HEK293T (cell line): ENCODE measurements at regions not wholly inside any gene's neighbourhood (a gene's known extent, or its start where the extent isn't known, plus 50 kb on each side); places are given as distances from the start of the nearest gene placed in this dataset.

ENCODE experiments used
- CTCF ChIA-PET: fragments of 350-600 bp; formaldehyde crosslinking; extraction: SDS; loops from one replicate; lab custom pipeline; 2021; ENCODE audit warnings: antibody characterized with exemption, inconsistent platforms; lab: Yijun Ruan, JAX
- POLR2A ChIA-PET: fragments of 350-600 bp; formaldehyde crosslinking; extraction: SDS; loops from one replicate; lab custom pipeline; 2020; ENCODE audit warnings: antibody characterized with exemption, inconsistent platforms; lab: Yijun Ruan, JAX
- DNase-seq: peaks from one replicate; pipeline ENCODE4 v3.0.0; 2012; ENCODE audit warnings: mixed read lengths; ENCODE audit errors: extremely low spot score
- ARNT ChIP-seq: fragments of 450-650 bp; IDR thresholded peaks from 2 replicates; pipeline ENCODE4 v1.6.1; 2017; ENCODE audit warnings: mild to moderate bottlenecking
- BHLHE40 ChIP-seq: fragments of 450-650 bp; IDR thresholded peaks from 2 replicates; pipeline ENCODE4 v1.6.1; 2016; ENCODE audit warnings: mild to moderate bottlenecking, moderate library complexity, borderline replicate concordance
- CTBP1 ChIP-seq: fragments of 450-650 bp; IDR thresholded peaks from 2 replicates; pipeline ENCODE4 v1.6.1; 2016; ENCODE audit warnings: borderline replicate concordance
- ELF4 ChIP-seq: fragments of 450-650 bp; IDR thresholded peaks from 2 replicates; pipeline ENCODE4 v1.6.1; 2017; ENCODE audit warnings: antibody characterized with exemption
- FOXA1 ChIP-seq: fragments of 450-650 bp; IDR thresholded peaks from 2 replicates; pipeline ENCODE4 v1.6.1; 2016; ENCODE audit warnings: mild to moderate bottlenecking
- FOXK2 ChIP-seq: fragments of 450-650 bp; IDR thresholded peaks from 2 replicates; pipeline ENCODE4 v1.6.1; 2016; ENCODE audit warnings: mild to moderate bottlenecking
- FOXM1 ChIP-seq: fragments of 450-650 bp; IDR thresholded peaks from 2 replicates; pipeline ENCODE4 v1.6.1; 2017; ENCODE audit warnings: mild to moderate bottlenecking, borderline replicate concordance
- HDGF ChIP-seq: fragments of 450-650 bp; IDR thresholded peaks from 2 replicates; pipeline ENCODE4 v1.6.1; 2017; ENCODE audit warnings: antibody characterized with exemption, borderline replicate concordance
- L3MBTL2 ChIP-seq: fragments of 450-650 bp; conservative IDR thresholded peaks from 2 replicates; pipeline ENCODE4 v1.6.1; 2016; ENCODE audit warnings: mild to moderate bottlenecking
- LEF1 ChIP-seq: fragments of 450-650 bp; IDR thresholded peaks from 2 replicates; pipeline ENCODE4 v1.6.1; 2017; ENCODE audit warnings: mild to moderate bottlenecking, borderline replicate concordance
- NFRKB ChIP-seq: fragments of 450-650 bp; IDR thresholded peaks from 2 replicates; pipeline ENCODE4 v1.6.1; 2016; ENCODE audit warnings: mild to moderate bottlenecking, moderate library complexity
- SP1 ChIP-seq: fragments of 450-650 bp; IDR thresholded peaks from 2 replicates; pipeline ENCODE4 v1.6.1; 2017
- SUZ12 ChIP-seq: fragments of 450-650 bp; IDR thresholded peaks from 2 replicates; pipeline ENCODE4 v1.6.1; 2016; ENCODE audit warnings: mild to moderate bottlenecking
- TARDBP ChIP-seq: fragments of 450-650 bp; IDR thresholded peaks from 2 replicates; pipeline ENCODE4 v1.6.1; 2016
- ZNF384 ChIP-seq: fragments of 450-650 bp; IDR thresholded peaks from 2 replicates; pipeline ENCODE4 v1.6.1; 2016
- TF ChIP-seq, protein P1 (sequence below): fragments of 450-650 bp; IDR thresholded peaks from 2 replicates; pipeline ENCODE4 v1.6.1; 2016

DNA sequence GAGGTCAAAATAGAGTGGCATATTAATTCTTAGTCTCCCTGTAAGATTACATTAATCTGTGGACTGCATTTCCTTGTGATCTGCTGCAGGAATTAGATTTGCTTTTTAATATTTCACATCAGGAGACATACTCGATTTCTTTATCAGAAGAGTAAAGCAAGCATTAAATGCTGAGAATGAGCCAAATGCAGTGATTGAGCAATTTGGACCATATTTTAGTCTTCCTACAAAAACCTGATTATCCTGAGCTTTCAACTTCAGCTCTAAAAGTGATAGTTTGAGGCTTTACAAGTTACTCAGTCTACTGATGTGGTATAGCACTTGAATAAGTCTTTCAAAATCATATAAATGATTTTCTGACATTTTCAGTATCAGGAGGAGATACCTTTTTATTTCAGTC is 774.3 kb upstream of the RAB6C start:
- TF ChIP-seq BHLHE40 (no peak), FOXM1 (no peak), ELF4 (no peak), ZNF384 (no peak), TARDBP (no peak), SUZ12 (no peak)
- CTCF ChIA-PET, result no interaction called here
- POLR2A ChIA-PET, result no interaction called here
- DNase-seq, result no peak

GRCh38 chr2:129205766-129206165 is 773.7 kb upstream of the RAB6C start:
- CTCF ChIA-PET, result no interaction called here
- TF ChIP-seq LEF1 (no peak), FOXM1 (no peak), SP1 (no peak), ARNT (no peak), FOXK2 (no peak), FOXA1 (no peak), ELF4 (no peak), HDGF (no peak), SUZ12 (no peak), ZNF384 (no peak), TARDBP (no peak), BHLHE40 (no peak), NFRKB (no peak)
- TF ChIP-seq, protein P1, sequence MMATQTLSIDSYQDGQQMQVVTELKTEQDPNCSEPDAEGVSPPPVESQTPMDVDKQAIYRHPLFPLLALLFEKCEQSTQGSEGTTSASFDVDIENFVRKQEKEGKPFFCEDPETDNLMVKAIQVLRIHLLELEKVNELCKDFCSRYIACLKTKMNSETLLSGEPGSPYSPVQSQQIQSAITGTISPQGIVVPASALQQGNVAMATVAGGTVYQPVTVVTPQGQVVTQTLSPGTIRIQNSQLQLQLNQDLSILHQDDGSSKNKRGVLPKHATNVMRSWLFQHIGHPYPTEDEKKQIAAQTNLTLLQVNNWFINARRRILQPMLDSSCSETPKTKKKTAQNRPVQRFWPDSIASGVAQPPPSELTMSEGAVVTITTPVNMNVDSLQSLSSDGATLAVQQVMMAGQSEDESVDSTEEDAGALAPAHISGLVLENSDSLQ, result no peak
- POLR2A ChIA-PET, result no interaction called here
- DNase-seq, result no peak

GRCh38 chr2:129212299-129212958 is 767.0 kb upstream of the RAB6C start:
- TF ChIP-seq TARDBP (no peak), FOXK2 (no peak), LEF1 (no peak), SP1 (no peak), FOXA1 (no peak), ELF4 (no peak), CTBP1 (no peak), L3MBTL2 (no peak), FOXM1 (no peak), ZNF384 (no peak), BHLHE40 (no peak), SUZ12 (no peak), HDGF (no peak), ARNT (no peak), NFRKB (no peak)
- TF ChIP-seq, protein P1, result no peak
- ChIA-PET POLR2A (no interaction called here), CTCF (no interaction called here)
- no peak for DNase-seq

GRCh38 chr2:129224022-129224421 is 755.4 kb upstream of the RAB6C start:
- no peak for TF ChIP-seq SP1
- TF ChIP-seq LEF1, result no peak
- TF ChIP-seq ARNT, result no peak
- no peak for TF ChIP-seq L3MBTL2
- no peak for TF ChIP-seq FOXK2
- no peak for TF ChIP-seq TARDBP
- TF ChIP-seq, protein P1, result no peak
- TF ChIP-seq SUZ12, result no peak
- no peak for TF ChIP-seq NFRKB
- no peak for TF ChIP-seq ELF4
- ChIA-PET CTCF (interaction anchor here (0.6 kb wide), 1 partner anchor 30 kb away, joined by 5 read pairs; no protein-coding TSS in a partner anchor), POLR2A (no interaction called here)
- no peak for DNase-seq

DNA sequence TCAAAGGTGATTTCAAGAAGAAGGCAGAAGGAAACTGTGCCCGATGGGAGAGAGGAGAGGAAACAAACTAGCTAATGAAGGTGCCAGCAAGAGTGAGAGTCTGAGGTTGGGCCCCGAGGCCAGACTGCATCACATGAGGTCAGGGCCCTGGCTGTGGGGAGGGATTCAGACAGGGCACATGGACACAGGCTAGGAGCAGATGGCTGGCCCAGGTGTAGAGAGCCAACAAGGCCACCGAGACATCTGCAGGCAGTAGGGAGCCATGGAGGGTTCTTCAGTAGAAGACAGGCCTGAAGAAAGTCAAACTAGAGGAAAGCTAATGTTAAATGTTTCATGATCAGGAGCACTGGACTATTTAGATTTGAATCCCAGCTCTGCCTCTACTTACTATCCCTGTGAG is 755.0 kb upstream of the RAB6C start:
- ChIA-PET CTCF (interaction anchor here (0.6 kb wide), 1 partner anchor 30 kb away, joined by 5 read pairs; no protein-coding TSS in a partner anchor), POLR2A (no interaction called here)
- no peak for DNase-seq
- TF ChIP-seq TARDBP (no peak), HDGF (no peak), FOXM1 (no peak), SP1 (no peak), CTBP1 (no peak)

GRCh38 chr2:129229196-129229595 is 750.3 kb upstream of the RAB6C start:
- ChIA-PET CTCF (no interaction called here), POLR2A (no interaction called here)
- DNase-seq, result no peak
- no peak for TF ChIP-seq SP1
- no peak for TF ChIP-seq ZNF384
- no peak for TF ChIP-seq FOXK2
- no peak for TF ChIP-seq SUZ12
- no peak for TF ChIP-seq L3MBTL2
- TF ChIP-seq, protein P1, result no peak
- no peak for TF ChIP-seq FOXM1
- no peak for TF ChIP-seq ELF4
- no peak for TF ChIP-seq NFRKB
